Left forelimb (tissue), 1 donor: ENCODE measurements at regions not wholly inside any gene's neighbourhood (a gene's known extent, or its start where the extent isn't known, plus 50 kb on each side); places are given as distances from the start of the nearest gene placed in this dataset.
"Not testable (repeated sequence)": the region's sequence is repeated elsewhere in the genome, so short reads cannot be mapped to it uniquely, and the experiment has no call there.

ENCODE experiments used
- DNase-seq: peaks from one replicate; pipeline ENCODE4 v3.0.0-alpha.2; 2018; ENCODE audit warnings: low spot score

DNA sequence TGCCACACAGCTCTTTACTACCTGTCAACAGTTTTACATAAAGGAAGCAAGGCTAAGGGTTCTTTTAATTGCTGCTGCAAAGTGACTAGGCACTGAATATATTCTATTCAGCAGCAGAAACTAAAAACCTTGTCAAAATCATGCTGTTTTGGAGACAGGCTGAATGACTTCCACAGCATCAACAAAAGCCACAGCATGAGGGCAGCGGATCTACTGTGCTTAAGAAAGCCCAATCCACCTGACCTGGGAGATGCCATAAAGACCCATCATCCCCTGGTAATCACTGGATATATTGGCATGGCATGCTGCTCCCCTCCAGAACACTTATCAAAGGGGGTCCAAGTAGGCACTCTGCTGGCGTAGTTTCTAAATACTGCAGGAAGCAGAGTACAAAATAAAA, 715.1 kb upstream of the SLC8A1 start:
- no peak for DNase-seq

GRCh38 chr2:41169744-41170143, 717.9 kb upstream of the SLC8A1 start:
- no peak for DNase-seq

- DNase-seq = no peak
These were observed 718.7 kb upstream of the SLC8A1 start for GRCh38 chr2:41170589-41170988.

GRCh38 chr2:41180387-41180786, 728.5 kb upstream of the SLC8A1 start:
- no peak for DNase-seq

- no peak for DNase-seq
These were observed 731.1 kb upstream of the SLC8A1 start for GRCh38 chr2:41182961-41183360.

- no peak for DNase-seq
These were observed 735.7 kb upstream of the SLC8A1 start for GRCh38 chr2:41187376-41188122.

DNA sequence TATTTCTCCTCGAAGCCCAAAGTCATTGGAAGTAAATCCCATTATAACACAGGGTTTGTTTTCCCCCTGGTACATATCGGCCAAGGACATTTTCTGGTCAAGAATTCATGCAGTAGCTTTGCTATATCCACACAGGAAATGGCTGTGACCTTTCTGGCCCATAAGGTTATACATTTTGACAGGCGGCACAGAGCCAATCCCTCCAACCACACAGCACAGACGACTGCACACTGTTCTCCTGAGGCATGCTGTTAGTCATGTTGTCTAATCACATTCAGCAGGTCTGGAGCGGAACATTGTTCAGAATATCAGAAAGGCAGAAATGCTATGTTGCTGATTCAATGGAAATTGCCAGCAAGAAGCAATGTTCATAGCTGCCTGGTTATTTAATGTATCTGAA, 742.3 kb upstream of the SLC8A1 start:
- no peak for DNase-seq

GRCh38 chr2:41197781-41198180, 745.9 kb upstream of the SLC8A1 start:
- DNase-seq = no peak

- no peak for DNase-seq
These were observed 747.4 kb upstream of the SLC8A1 start for GRCh38 chr2:41199334-41199733.

- no peak for DNase-seq
These were observed 752.4 kb upstream of the SLC8A1 start for GRCh38 chr2:41204315-41204714.

- DNase-seq = no peak
These were observed 754.1 kb upstream of the SLC8A1 start for GRCh38 chr2:41206004-41206403.

- no peak for DNase-seq
These were observed 755.7 kb upstream of the SLC8A1 start for GRCh38 chr2:41207578-41207977.

DNA sequence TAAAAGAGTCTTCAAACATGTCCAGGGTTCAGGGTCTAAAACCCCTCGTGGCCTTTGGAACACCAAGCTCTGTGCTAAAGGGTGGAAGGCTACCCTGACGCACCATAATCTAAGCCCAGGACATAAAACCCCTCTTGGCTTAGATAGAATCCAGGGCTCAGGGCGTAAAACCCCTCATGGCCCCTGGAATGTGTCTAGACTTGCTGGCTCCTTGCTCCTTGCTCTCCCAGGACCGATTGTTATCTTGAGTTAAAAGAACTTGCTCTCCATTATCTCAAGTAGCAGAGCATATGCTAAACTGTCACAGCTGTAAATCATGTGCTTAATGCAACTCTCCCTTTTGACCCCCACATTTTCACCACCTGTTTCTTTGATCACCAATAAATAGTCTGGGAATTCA, 758.1 kb upstream of the SLC8A1 start:
- DNase-seq = not testable (repeated sequence)

DNA sequence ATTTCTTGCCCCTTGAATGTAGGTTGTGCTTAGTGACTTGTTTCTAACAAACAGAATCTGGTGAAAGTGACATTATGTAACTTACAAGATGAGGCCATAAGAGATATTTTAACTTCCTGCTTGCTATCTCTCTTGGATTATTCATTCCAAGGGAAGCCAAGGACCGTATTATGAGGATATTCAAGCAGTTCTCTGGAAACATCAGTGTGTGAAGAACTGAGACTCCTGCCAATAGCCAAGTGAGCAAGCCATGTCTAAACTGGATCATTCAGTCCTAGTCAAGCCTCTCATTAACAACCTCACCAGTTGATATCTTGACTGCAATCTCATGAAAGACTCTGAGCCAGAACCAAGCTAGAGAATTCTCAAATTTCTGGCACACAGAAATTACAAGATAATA, 765.1 kb upstream of the SLC8A1 start:
- DNase-seq = no peak

GRCh38 chr2:41222593-41222992, 770.7 kb upstream of the SLC8A1 start:
- no peak for DNase-seq

DNA sequence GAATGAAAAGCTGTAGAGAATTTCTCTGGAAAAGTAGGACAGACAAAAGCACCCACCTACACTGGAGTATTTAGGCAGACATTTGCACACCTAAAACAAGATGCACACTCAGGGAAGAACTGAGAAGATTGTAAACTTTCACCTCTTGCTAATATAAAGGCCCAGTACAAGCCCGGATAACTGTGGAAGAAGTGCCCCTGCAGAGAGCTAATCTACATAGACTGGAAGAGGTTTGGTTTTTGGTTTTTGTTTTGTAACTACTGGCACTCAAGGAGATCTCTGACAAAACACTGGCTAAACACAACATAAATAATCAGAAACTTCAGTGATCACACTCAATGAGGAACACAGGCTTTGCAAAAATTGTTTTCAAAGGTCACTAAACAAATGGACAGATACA, 782.2 kb upstream of the SLC8A1 start:
- DNase-seq = no peak

GRCh38 chr2:41241325-41242000, 789.6 kb upstream of the SLC8A1 start:
- no peak for DNase-seq

DNA sequence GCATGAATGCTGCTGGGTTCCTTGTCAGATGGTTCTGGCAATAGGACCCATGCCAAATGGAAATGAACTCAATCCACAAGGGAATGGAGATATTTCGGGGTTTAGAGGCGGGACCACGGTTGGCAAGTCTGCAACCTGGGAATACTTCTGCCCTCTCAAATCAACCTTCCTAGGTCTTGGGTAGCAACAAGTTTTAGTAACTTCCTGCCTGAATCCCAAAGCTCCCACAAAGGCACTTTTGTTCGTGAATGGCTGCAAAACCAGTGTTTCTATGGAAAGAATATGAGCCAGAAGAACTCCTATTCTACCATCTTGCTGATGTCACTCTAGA, 790.1 kb upstream of the SLC8A1 start:
- DNase-seq = no peak

- DNase-seq = no peak
These were observed 779.7 kb upstream of the PKDCC start for GRCh38 chr2:41267929-41268659.

GRCh38 chr2:41283079-41283775, 764.6 kb upstream of the PKDCC start:
- DNase-seq = no peak

DNA sequence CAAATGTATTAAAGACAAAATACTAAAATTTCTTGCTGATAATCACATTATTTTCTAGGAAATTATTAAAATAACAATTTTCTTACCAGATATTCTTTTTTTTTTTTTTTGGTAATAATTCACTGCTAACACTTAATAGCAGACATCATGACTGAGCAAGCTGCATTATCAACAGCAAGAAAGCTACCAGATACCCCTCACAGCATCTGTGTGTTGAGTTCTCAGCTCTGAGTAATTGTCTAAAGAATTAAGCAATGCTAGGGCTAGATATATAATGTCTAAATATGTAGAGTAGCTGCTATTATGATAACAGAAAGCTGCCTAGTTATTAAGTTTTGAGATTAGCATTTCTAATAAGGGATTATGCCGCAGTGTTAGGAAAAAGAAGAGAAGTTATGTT, 754.3 kb upstream of the PKDCC start:
- no peak for DNase-seq

- no peak for DNase-seq
These were observed 753.5 kb upstream of the PKDCC start for GRCh38 chr2:41294331-41294730.

DNA sequence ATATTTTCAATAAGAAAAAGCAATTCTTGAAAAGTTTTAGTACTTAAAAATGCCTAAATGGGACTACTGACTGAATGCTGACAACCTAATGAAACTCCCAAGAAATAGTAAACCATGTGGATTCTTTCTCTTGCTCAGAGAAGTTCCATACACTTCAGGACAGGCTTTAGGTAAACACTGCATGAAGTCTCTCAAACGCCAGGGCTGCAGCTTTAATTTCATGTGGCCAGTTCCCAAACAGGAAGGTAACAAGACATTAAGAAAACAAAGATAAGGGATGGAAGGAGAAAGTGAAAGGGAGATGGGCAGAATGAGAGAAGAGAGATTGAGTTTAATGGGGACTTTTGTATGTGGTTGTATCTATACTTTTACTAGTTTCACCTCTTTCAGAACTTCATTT, 734.7 kb upstream of the PKDCC start:
- no peak for DNase-seq
